GM10266 (cell line): ENCODE measurements at regions not wholly inside any gene's neighbourhood (a gene's known extent, or its start where the extent isn't known, plus 50 kb on each side); places are given as distances from the start of the nearest gene placed in this dataset.
"Not testable (repeated sequence)": the region's sequence is repeated elsewhere in the genome, so short reads cannot be mapped to it uniquely, and the experiment has no call there.

Source experiments
- DNase-seq: peaks from one replicate; pipeline ENCODE4 v3.0.0; 2012; ENCODE audit errors: extremely low spot score
- CTCF ChIP-seq: IDR thresholded peaks from 2 replicates; pipeline ENCODE4 v1.5.1; 2012; ENCODE audit warnings: mild to moderate bottlenecking, low read depth; ENCODE audit not compliant: control insufficient read depth, insufficient read depth; ENCODE audit errors: missing control alignments

GRCh38 chr11:42397483-42397882 lies 914.3 kb upstream of the API5 start:
- TF ChIP-seq CTCF: no peak
- DNase-seq: no peak

GRCh38 chr11:42407341-42407740 lies 904.5 kb upstream of the API5 start:
- TF ChIP-seq CTCF: no peak

GRCh38 chr11:42410251-42410955 lies 901.4 kb upstream of the API5 start:
- TF ChIP-seq CTCF: no peak
- no peak for DNase-seq

More at GRCh38 chr11:42407341-42407740, 904.5 kb upstream of the API5 start:
- no peak for DNase-seq

GRCh38 chr11:42412590-42412989 lies 899.2 kb upstream of the API5 start:
- no peak for TF ChIP-seq CTCF
- DNase-seq: no peak

GRCh38 chr11:42417691-42418090 lies 894.1 kb upstream of the API5 start:
- DNase-seq: no peak
- no peak for TF ChIP-seq CTCF

- no peak for DNase-seq
- no peak for TF ChIP-seq CTCF
Measured at GRCh38 chr11:42422090-42422489, 889.7 kb upstream of the API5 start.

GRCh38 chr11:42434911-42435310 lies 876.9 kb upstream of the API5 start:
- DNase-seq: not testable (repeated sequence)

GRCh38 chr11:42444406-42444805 lies 867.4 kb upstream of the API5 start:
- no peak for DNase-seq
- no peak for TF ChIP-seq CTCF
